Liver (tissue), 8 donors: ENCODE measurements at regions not wholly inside any gene's neighbourhood (a gene's known extent, or its start where the extent isn't known, plus 50 kb on each side); places are given as distances from the start of the nearest gene placed in this dataset.

Source experiments
- DNase-seq: peaks from one replicate; pipeline ENCODE4 v3.0.0-alpha.2; 2017; ENCODE audit warnings: low spot score
- H3K27ac ChIP-seq, 2 donors: one replicate each; pipeline ENCODE4 v1.7.0; 2013; ENCODE audit warnings: inconsistent platforms in 2 of 2, low read length in 2 of 2, control low read depth in 1 of 2, low read depth in 1 of 2, mild to moderate bottlenecking in 1 of 2
- H3K27me3 ChIP-seq, 4 donors: one replicate each; pipeline versions ENCODE4 v1.6.1 to v1.7.0; 2013; ENCODE audit warnings: low read length in 3 of 4, inconsistent platforms in 1 of 4, mild to moderate bottlenecking in 1 of 4, moderate library complexity in 1 of 4; ENCODE audit not compliant: control insufficient read depth in 4 of 4, insufficient read depth in 4 of 4
- H3K36me3 ChIP-seq, 4 donors: one replicate each; pipeline versions ENCODE4 v1.6.1 to v1.7.0; 2013; ENCODE audit warnings: low read length in 3 of 4, mild to moderate bottlenecking in 3 of 4, low read depth in 1 of 4, moderate library complexity in 1 of 4; ENCODE audit not compliant: control insufficient read depth in 4 of 4, insufficient read depth in 3 of 4
- H3K4me1 ChIP-seq, 4 donors: one replicate each; pipeline versions ENCODE4 v1.6.1 to v1.7.0; 2013; ENCODE audit warnings: low read length in 3 of 4, mild to moderate bottlenecking in 3 of 4, moderate library complexity in 1 of 4; ENCODE audit not compliant: control insufficient read depth in 4 of 4, insufficient read depth in 4 of 4
- H3K4me3 ChIP-seq, 3 donors: one replicate each; pipeline versions ENCODE4 v1.6.1 to v1.7.0; 2013; ENCODE audit warnings: low read length in 3 of 3, control low read depth in 1 of 3, low read depth in 1 of 3, mild to moderate bottlenecking in 1 of 3
- H3K9ac ChIP-seq, 2 donors: one replicate each; pipeline ENCODE4 v1.7.0; 2013; ENCODE audit warnings: low read length in 2 of 2, mild to moderate bottlenecking in 2 of 2, moderate library complexity in 2 of 2, control low read depth in 1 of 2, low read depth in 1 of 2
- H3K9me3 ChIP-seq, 4 donors: one replicate each; pipeline versions ENCODE4 v1.6.1 to v1.7.0; 2013; ENCODE audit warnings: low read length in 3 of 4; ENCODE audit not compliant: control insufficient read depth in 4 of 4
- EGR1 ChIP-seq, 2 donors: IDR thresholded peaks; 2 replicates each; pipeline ENCODE4 v1.6.1; 2016 to 2018; ENCODE audit warnings: antibody characterized with exemption in 2 of 2, low read depth in 2 of 2
- FOXA1 ChIP-seq: IDR thresholded peaks from 2 replicates; pipeline ENCODE4 v1.6.1; 2016; ENCODE audit warnings: antibody characterized with exemption
- HNF4A ChIP-seq, 2 donors: conservative IDR thresholded peaks; 2 replicates each; pipeline ENCODE4 v1.6.1; 2016; ENCODE audit warnings: antibody characterized with exemption in 2 of 2, mild to moderate bottlenecking in 2 of 2
- HNF4G ChIP-seq: IDR thresholded peaks from 2 replicates; pipeline ENCODE4 v1.6.1; 2016; ENCODE audit warnings: antibody characterized with exemption
- JUND ChIP-seq, 2 donors: IDR thresholded peaks; 2 replicates each; pipeline ENCODE4 v1.6.1; 2016; ENCODE audit warnings: antibody characterized with exemption in 2 of 2
- NR2F2 ChIP-seq: IDR thresholded peaks from 2 replicates; pipeline ENCODE4 v1.6.1; 2016; ENCODE audit warnings: antibody characterized with exemption
- RAD21 ChIP-seq, 2 donors: IDR thresholded peaks; 2 replicates each; pipeline ENCODE4 v1.6.1; 2016; ENCODE audit warnings: antibody characterized with exemption in 2 of 2, mild to moderate bottlenecking in 2 of 2
- RXRA ChIP-seq, 2 donors: IDR thresholded peaks; 2 replicates each; pipeline ENCODE4 v1.6.1; 2017 to 2018; ENCODE audit warnings: antibody characterized with exemption in 2 of 2, mild to moderate bottlenecking in 1 of 2
- SP1 ChIP-seq: IDR thresholded peaks from 2 replicates; pipeline ENCODE4 v1.6.1; 2018; ENCODE audit warnings: antibody characterized with exemption, mild to moderate bottlenecking
- TAF1 ChIP-seq: conservative IDR thresholded peaks from 2 replicates; pipeline ENCODE4 v1.6.1; 2016; ENCODE audit warnings: antibody characterized with exemption, mild to moderate bottlenecking
- WGBS: extraction: QIAGEN DNeasy Blood & Tissue Kit; methylation state at CpG from one replicate; pipeline ENCODE4 v1.1.7; 2013; 5-methylcytosine and 5-hydroxymethylcytosine counted together
- TF ChIP-seq, protein P1 (sequence below): IDR thresholded peaks from 2 replicates; pipeline ENCODE4 v1.6.1; 2016; ENCODE audit warnings: antibody characterized with exemption
- TF ChIP-seq, protein P2 (sequence below): fragments of 150-350 bp; IDR thresholded peaks from 2 replicates; pipeline ENCODE4 v1.5.1; 2017; ENCODE audit warnings: improper control_type of control experiment, low read depth, low read length; ENCODE audit not compliant: missing input control
- TF ChIP-seq, protein P3 (sequence below): IDR thresholded peaks from 2 replicates; pipeline ENCODE4 v1.6.1; 2016; ENCODE audit warnings: antibody characterized with exemption
- TF ChIP-seq, protein P4 (sequence below): IDR thresholded peaks from 2 replicates; pipeline ENCODE4 v1.6.1; 2016; ENCODE audit warnings: antibody characterized with exemption, mild to moderate bottlenecking
- TF ChIP-seq, protein P5 (sequence below): IDR thresholded peaks from 2 replicates; pipeline ENCODE4 v1.6.1; 2016; ENCODE audit warnings: antibody characterized with exemption
- donor health status: healthy.
- donor health status: healthy.
- donor health status: healthy.
- donor health status: healthy.
- donor health status: healthy.

DNA sequence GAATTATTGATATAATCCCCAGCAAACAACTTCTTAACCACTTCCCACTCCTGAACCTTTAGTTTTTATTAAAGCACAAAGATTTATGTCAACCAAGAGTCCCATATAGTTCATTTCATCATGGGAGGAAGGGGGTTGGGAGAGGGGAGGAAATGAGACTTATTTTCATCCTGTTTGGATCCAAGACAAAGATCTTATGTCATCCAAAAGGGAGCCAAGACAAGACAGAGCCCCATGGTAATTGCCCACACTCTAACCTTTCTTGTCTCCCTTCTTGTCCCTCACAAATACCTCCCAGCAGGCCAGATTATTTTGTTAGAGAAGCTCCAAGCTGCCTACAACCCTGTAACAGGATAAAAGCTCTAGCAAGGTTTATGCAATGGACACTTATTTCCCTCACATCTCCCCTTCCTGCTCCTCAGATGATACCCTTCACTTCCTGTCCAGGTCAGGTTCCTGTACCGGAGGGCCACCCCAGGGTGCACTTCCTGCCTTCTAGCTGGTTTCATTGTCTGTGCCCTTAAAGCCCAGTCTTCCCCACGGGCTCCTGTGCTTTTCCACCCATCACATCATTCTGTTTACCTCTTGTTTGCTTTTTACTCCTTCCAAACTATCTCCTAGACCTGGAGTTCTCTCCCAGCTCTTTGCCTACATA lies 123.7 kb upstream of the MDM1 start:
- no peaks in the 10 kb centered on the region for H3K27me3 ChIP-seq
- no peak overlapping the region for H3K9ac ChIP-seq
- no peaks in the 10 kb centered on the region for H3K36me3 ChIP-seq
- H3K9me3 ChIP-seq: no peaks in the 10 kb centered on the region
- peaks cover 0 to 14% (median 10%) of the 10 kb centered on the region in 4 donors for H3K4me1 ChIP-seq
- DNase-seq: no peak
- TF ChIP-seq, protein P1, sequence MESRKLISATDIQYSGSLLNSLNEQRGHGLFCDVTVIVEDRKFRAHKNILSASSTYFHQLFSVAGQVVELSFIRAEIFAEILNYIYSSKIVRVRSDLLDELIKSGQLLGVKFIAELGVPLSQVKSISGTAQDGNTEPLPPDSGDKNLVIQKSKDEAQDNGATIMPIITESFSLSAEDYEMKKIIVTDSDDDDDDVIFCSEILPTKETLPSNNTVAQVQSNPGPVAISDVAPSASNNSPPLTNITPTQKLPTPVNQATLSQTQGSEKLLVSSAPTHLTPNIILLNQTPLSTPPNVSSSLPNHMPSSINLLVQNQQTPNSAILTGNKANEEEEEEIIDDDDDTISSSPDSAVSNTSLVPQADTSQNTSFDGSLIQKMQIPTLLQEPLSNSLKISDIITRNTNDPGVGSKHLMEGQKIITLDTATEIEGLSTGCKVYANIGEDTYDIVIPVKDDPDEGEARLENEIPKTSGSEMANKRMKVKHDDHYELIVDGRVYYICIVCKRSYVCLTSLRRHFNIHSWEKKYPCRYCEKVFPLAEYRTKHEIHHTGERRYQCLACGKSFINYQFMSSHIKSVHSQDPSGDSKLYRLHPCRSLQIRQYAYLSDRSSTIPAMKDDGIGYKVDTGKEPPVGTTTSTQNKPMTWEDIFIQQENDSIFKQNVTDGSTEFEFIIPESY: no peak
- TF ChIP-seq NR2F2 (no peak), RXRA (IDR thresholded peaks at IDR 0.05) (no peak), HNF4A (conservative IDR thresholded peaks at IDR 0.05) (no peak)
- TF ChIP-seq, protein P2, sequence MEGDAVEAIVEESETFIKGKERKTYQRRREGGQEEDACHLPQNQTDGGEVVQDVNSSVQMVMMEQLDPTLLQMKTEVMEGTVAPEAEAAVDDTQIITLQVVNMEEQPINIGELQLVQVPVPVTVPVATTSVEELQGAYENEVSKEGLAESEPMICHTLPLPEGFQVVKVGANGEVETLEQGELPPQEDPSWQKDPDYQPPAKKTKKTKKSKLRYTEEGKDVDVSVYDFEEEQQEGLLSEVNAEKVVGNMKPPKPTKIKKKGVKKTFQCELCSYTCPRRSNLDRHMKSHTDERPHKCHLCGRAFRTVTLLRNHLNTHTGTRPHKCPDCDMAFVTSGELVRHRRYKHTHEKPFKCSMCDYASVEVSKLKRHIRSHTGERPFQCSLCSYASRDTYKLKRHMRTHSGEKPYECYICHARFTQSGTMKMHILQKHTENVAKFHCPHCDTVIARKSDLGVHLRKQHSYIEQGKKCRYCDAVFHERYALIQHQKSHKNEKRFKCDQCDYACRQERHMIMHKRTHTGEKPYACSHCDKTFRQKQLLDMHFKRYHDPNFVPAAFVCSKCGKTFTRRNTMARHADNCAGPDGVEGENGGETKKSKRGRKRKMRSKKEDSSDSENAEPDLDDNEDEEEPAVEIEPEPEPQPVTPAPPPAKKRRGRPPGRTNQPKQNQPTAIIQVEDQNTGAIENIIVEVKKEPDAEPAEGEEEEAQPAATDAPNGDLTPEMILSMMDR: no peak
- 52% methylated on average over 2 of the region's 2 CpGs for WGBS
- H3K4me3 ChIP-seq: no peak overlapping the region
- H3K27ac ChIP-seq: peak overlapping the region in 1 of 2 donors; percentile 16

DNA sequence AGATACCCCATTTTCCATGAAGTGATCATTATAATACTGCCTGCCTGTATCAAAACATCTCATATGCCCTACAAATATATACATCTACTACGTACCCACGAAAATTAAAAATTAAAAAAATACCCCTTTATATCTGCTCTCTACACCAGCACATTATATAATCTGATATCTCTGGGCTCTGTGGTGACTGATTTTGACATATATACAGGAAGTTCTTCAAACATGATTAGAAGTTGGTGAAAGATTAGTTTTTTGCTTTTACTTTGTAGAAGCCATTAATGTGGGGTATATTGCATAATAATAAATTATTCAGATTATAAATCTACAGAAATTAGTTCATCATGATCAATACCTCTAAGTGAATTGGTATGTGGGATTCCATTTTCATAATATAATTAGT lies 126.7 kb upstream of the MDM1 start:
- no peaks in the 10 kb centered on the region for H3K36me3 ChIP-seq
- no peak overlapping the region for H3K9ac ChIP-seq
- no peak overlapping the region for H3K27ac ChIP-seq
- no peaks in the 10 kb centered on the region for H3K27me3 ChIP-seq
- WGBS: 92% methylated on average over 2 of the region's 2 CpGs
- DNase-seq: no peak
- H3K4me3 ChIP-seq: no peak overlapping the region
- TF ChIP-seq JUND (IDR thresholded peaks at IDR 0.05): no peak
- TF ChIP-seq HNF4G: no peak
- TF ChIP-seq, protein P1: no peak
- TF ChIP-seq, protein P2: no peak
- TF ChIP-seq, protein P3, sequence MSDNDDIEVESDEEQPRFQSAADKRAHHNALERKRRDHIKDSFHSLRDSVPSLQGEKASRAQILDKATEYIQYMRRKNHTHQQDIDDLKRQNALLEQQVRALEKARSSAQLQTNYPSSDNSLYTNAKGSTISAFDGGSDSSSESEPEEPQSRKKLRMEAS: no peak
- TF ChIP-seq, protein P4, sequence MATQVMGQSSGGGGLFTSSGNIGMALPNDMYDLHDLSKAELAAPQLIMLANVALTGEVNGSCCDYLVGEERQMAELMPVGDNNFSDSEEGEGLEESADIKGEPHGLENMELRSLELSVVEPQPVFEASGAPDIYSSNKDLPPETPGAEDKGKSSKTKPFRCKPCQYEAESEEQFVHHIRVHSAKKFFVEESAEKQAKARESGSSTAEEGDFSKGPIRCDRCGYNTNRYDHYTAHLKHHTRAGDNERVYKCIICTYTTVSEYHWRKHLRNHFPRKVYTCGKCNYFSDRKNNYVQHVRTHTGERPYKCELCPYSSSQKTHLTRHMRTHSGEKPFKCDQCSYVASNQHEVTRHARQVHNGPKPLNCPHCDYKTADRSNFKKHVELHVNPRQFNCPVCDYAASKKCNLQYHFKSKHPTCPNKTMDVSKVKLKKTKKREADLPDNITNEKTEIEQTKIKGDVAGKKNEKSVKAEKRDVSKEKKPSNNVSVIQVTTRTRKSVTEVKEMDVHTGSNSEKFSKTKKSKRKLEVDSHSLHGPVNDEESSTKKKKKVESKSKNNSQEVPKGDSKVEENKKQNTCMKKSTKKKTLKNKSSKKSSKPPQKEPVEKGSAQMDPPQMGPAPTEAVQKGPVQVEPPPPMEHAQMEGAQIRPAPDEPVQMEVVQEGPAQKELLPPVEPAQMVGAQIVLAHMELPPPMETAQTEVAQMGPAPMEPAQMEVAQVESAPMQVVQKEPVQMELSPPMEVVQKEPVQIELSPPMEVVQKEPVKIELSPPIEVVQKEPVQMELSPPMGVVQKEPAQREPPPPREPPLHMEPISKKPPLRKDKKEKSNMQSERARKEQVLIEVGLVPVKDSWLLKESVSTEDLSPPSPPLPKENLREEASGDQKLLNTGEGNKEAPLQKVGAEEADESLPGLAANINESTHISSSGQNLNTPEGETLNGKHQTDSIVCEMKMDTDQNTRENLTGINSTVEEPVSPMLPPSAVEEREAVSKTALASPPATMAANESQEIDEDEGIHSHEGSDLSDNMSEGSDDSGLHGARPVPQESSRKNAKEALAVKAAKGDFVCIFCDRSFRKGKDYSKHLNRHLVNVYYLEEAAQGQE: no peak
- TF ChIP-seq SP1: no peak
- no peak for TF ChIP-seq RXRA (IDR thresholded peaks at IDR 0.05)
- TF ChIP-seq, protein P5, sequence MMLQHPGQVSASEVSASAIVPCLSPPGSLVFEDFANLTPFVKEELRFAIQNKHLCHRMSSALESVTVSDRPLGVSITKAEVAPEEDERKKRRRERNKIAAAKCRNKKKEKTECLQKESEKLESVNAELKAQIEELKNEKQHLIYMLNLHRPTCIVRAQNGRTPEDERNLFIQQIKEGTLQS: no peak
- TF ChIP-seq EGR1 (IDR thresholded peaks at IDR 0.05; ENCODE audit: low read depth in 2 of 2): no peak
- no peak for TF ChIP-seq RAD21 (IDR thresholded peaks at IDR 0.05)
- no peak for TF ChIP-seq NR2F2
- TF ChIP-seq TAF1: no peak
- TF ChIP-seq FOXA1: no peak
- H3K4me1 ChIP-seq: peaks cover 0 to 4% (median 0%) of the 10 kb centered on the region in 4 donors
- H3K9me3 ChIP-seq: no peaks in the 10 kb centered on the region
